Ureter (tissue), 1 donor: ENCODE measurements at regions not wholly inside any gene's neighbourhood (a gene's known extent, or its start where the extent isn't known, plus 50 kb on each side); places are given as distances from the start of the nearest gene placed in this dataset.
"Not testable (repeated sequence)": the region's sequence is repeated elsewhere in the genome, so short reads cannot be mapped to it uniquely, and the experiment has no call there.

Experiments used
- DNase-seq: peaks from one replicate; pipeline ENCODE4 v3.0.0-alpha.2; 2020; ENCODE audit warnings: low spot score
- donor health status: DM: yes; HTN: yes; CAD: no.

DNA sequence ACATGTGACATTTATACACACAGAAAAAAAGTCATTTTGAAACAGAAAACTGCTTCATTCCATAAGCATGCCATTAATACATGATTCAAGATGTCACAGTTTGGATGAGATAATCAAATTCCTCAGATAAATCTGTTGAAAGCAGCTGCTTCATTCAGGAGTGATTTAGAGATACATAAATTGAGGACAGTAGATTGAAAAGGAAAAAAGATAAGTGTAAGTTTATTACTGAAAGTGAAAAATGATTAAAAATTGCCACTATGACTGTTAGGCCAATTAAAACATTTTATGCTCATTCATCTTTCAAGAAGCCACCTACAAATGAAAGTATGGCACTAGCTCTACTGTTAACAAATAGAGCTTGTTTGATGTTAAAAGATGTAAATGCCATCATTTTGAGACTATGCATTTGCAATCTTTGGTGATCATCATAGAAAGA is 136.9 kb upstream of the CDK6 start:
- DNase-seq: no peak

DNA sequence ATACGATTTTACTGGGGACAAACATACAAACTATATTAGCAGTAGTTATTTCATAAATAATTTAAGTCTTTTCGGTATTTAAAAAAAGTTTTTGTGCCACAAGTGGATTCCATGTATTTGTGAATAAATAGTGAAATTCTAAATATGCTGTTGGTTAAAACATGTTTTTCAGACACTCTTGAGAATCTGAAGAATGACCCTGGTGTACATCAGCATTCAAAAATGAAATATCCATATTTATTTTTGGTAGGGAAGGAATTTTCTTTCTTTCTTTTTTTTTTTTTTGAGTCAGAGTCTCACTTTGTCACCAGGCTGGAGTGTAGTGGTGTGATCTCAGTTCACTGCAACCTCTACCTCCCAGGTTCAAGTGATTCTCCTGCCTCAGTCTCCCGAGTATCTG is 136.1 kb upstream of the CDK6 start:
- DNase-seq: no peak

DNA sequence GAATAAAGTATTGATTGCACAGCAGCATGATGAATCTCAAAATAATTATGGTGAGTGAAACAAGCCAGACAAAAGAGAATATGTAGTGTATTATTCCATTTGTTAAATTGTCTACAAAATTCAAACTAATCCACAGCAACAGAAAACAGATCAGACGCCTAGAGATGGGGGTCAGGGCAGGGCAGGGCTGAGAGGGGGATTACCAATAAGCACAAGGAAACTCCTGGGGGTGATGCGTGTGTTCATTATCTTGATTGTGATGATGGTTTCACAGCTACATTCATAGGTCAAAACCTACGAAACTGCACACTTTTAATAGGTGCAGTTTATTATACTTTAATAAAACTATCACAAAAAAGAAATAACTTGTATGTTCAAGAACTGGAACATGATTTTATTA is 132.7 kb upstream of the CDK6 start:
- no peak for DNase-seq

- DNase-seq: no peak
Observed at GRCh38 chr7:92968502-92968901, 132.1 kb upstream of the CDK6 start.

DNA sequence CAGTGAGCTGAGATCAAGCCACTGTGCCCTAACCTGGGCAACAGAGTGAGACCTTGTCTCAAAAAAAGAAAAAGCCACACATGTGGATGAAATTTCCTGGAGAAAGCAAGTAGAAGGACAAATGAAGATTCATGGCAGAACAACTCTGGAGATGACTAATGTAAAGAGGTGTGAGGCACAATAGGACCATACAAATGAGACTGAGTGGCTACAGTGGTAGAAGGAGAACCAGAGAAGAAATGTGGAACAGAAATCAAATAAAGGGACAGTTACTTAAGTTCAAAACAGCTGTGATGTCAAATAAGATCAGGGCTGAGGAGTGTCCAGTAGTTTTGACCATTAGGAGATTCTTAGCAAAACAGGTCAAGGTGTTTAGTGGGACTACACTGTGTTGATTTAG is 130.9 kb upstream of the CDK6 start:
- DNase-seq: no peak

DNA sequence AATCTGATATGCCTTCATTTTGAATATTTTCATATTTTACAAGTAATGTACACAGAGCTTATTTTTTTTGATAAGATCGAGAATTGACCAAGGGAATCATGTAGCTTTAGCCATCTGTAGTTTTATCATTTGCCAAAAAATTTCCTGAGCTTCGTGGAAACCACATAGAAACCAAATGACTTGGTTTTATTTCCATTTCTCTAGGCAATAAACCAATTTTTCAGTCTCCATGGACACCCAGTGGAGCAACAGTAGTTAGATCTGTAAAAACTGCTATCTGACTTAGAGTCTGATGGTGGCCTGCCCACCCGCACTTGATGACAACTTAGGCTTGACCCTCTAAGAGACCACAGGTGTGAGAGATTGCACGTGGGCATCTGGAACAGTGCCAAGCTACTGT is 127.8 kb upstream of the CDK6 start:
- no peak for DNase-seq

GRCh38 chr7:92963566-92963965 is 127.2 kb upstream of the CDK6 start:
- no peak for DNase-seq

DNA sequence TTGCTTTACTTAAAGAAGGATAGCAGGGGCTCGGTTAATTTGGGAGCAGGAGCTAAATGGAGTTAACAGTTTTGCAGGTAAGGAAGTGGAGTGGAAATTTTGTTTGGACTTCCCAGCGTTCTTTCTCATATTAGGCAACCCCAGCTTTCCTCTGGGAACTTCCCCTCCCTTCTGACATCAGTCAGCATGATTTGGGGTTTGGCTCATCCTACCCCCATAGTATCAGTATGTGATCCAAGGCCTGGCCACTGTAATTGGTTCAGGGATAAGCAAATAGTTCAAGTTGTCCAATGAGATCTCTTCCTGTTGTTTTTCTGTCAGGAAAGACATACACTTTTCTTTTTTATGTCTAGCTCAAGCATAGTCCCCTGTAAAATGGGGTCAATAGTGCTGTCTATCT is 125.6 kb upstream of the CDK6 start:
- no peak for DNase-seq

DNA sequence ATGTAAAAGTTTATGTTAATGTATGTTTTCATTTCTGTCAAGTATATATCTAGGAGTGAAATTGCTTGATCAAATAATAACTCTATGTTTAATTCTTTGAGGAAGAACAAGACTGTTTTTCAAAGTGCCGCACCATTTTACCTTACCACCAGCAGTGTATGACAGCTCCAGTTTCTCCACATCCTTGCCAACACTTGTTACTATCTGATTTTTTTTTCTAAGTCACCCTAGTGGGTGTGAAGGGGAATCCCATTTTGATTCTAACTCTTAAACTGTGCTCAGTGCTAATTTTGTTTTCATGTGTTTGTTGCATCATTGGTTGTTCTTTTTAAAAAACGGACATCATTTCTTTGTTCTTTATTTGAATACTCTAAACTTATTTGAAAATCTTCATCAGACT is 120.2 kb upstream of the CDK6 start:
- no peak for DNase-seq

DNA sequence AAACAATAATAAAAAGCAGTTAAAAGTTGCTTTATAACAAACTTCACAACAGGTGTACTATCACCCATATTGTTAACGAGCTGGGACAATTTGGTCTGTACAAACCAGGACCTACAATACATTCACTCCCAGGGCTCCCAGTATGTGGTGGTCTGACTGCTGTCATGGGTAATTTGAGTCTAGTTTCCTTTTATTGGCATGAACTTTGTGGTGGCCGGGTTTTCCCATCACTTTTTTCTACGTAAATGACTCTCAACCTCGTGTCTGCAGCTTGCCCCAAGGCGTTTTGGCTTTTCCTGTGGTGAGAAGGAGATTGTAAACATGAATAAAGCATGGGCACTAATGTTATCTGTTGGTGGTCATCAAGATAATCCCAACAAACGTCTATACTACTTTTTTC is 118.7 kb upstream of the CDK6 start:
- DNase-seq: no peak

- no peak for DNase-seq
Observed at GRCh38 chr7:92953657-92954056, 117.3 kb upstream of the CDK6 start.

- DNase-seq: no peak
Observed at GRCh38 chr7:92949748-92950147, 113.4 kb upstream of the CDK6 start.

GRCh38 chr7:92945840-92946239 is 109.5 kb upstream of the CDK6 start:
- DNase-seq: no peak

DNA sequence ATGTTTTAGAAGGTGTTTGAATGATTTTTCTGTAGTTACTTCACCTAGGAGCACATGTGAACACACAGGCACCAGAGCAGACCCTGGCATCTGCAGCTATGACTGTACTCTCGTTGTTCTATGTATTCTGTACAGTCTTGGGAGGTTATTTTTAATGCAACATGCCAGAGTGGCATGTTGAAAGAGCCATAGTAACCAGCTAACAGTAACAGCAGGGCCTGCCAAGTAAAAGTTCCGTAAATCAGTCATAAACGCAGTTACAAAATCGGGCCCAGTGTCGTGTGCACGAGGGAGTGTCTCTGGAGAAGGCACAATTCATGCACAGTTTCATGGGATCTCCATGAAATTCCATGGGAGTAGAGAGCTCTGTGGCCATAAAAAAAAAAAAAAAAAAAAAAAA is 108.3 kb upstream of the CDK6 start:
- DNase-seq: no peak

- not testable (repeated sequence) for DNase-seq
Observed at GRCh38 chr7:92942706-92943105, 106.3 kb upstream of the CDK6 start.

DNA sequence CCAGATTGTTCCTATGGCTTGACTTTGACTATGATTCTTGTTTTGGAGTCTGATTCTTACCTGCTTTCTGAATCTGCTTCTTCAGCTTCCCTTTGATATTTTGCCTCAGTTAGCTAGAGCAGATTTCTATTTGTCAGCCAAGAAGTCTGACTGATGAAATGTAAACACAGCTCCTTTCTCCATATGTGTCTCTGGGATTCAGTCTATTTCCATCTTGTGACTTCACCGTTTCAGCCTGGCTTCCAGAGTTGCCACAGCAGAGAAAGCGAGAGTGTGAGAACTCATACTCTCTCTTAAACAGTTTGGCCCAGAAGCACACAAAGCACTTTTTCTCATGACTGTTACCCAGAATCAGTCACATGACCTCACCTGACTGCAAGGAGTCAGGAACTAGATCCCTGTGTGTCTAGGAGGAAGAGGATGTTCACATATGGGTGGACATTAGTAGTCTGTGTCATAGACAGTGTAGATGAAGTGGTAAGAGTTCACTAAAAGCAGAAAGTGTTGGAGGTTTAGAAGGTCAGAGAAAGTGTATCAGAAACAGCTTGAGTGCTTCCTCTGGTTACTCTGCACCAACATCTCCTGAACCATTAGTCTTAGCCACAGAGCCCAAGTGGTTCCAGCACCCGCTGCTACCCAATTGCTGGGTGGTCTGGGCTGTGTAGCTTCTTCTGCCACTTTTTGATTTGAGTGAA is 103.4 kb upstream of the CDK6 start:
- DNase-seq: no peak

DNA sequence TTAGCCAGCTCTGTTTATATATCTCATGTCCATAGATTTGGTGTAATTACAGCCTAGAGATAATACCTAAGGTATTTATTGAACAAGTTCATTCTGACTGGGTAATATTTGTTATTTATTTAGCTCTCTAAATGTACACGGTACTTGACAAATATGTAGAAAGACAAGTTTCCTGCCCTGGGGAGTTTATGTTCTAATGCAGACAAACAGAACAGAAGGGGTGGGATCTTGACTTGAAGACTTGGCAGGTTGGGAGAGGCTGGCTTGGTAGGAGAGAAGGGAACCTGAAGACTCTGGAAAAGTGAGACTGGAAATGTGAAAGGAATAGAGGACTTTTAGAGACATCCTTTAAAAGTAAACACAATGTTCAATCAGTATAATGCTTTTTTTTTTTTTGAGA is 97.7 kb upstream of the CDK6 start:
- no peak for DNase-seq

- no peak for DNase-seq
Observed at GRCh38 chr7:92932450-92932849, 96.1 kb upstream of the CDK6 start.

DNA sequence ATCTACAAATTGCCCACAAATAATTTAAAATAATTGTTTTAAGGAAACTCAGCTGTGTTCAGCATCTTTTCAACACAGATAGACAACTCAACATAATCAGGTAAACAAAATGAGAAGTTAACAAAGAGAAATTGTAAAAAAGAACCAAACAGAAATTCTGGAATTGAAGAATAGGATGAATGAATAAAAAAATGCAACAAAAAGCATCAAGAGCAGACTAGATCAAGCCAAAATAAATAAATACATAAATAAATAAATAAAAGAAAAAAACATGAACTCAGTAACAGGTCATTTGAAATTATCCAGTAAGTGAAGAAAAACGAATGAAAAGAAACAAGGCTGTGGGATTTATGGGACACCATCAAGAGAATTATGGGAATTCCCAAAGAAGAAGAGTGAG is 94.0 kb upstream of the CDK6 start:
- DNase-seq: no peak

DNA sequence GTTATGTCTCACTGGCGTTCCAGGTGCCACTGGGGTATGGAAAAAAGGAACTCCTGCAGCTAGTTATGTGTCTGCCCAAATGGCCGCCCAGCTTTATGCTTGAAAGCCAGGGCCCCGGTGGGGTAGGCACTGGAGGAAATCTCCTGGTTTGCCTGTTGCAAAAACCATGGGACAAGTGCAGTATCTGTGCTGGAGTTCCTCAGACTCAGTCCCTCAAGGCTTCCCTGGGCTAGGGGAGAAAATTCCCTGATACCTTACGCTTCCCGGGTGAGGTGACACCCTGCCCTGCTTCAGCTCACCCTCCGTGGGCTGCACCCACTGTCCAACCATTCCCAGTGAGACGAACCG is 90.3 kb upstream of the CDK6 start:
- no peak for DNase-seq

DNA sequence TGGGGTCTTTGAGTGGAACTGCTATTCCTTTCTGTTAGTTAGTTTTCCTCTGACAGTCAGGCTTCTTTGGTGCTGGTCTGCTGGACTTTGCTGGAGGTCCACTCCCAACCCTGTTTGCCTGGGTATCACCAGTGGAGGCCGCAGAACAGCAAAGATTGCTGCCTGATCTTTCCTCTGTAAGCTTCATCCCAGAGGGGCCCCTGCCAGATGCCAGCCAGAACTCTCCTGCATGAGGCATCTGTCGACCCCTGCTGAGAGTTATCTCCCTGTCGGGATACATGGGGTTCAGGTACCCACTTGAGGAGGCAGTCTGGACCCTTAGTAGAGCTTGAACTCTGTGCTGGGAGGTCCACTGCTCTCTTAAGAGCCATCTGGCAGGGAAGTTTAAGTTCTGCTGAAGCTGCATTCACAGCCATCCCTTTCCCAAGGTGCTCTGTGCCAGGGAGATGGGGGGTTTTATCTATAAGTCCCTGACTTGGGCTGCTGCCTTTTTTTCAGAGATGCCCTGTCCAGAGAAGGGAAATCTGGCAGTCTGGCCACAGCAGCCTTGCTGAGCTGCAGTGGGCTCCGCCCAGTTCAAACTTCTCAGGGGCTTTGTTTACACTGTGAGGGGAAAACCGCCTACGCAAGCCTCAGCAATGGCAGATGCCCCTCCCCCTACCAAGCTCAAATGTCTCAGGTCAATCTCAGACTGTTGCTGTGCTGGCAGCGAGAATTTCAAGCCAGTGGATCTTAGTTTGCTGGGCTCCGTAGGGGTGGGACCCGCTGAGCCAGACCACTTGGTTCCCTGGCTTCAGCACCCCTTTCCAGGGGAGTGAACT is 89.7 kb upstream of the CDK6 start:
- DNase-seq: no peak

- DNase-seq: no peak
Observed at GRCh38 chr7:92924800-92925199, 88.4 kb upstream of the CDK6 start.

DNA sequence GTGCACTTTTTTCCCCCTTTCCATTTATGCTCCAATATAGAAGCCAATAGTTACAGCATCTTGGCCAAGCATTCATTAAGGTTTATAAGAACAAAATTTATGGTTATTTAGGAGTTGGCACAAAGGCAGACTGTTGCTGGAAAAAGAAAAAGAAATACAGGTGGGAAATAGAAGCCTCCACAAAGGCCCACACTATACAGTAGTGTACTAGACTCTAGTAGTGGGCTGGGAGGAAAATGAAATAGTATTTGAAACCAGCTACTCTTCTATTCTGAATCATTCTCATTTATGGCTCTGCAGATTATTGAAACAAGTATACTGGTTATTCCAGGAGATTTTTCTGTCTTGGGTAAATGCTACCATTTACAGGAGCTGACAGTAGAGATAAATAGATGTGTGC is 80.9 kb upstream of the CDK6 start:
- no peak for DNase-seq

DNA sequence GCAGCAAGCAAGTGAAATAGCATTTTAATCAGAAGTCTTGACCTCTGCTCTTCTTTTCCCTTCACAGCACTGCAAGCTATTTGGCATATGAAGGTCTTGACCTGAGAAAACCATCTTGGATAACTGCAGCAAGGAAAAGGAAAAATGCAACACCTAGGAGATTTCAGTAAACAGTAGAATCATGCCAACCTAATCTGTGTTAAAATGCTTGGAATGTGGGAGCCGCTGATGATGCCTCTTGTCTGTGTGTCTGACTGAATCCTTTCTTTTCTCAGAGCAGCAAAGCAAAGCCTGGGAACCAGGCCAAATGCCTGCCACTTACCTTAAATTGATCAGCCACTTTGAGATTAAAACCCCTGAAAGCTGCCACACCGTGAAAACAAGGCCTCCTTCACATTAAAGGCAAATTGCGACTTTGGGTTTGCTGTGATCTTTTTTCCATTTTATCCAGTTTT is 80.4 kb upstream of the CDK6 start:
- no peak for DNase-seq
